ENCODE measurements at regions not wholly inside any gene's neighbourhood (a gene's known extent, or its start where the extent isn't known, plus 50 kb on each side); places are given as distances from the start of the nearest gene placed in this dataset.

DNA sequence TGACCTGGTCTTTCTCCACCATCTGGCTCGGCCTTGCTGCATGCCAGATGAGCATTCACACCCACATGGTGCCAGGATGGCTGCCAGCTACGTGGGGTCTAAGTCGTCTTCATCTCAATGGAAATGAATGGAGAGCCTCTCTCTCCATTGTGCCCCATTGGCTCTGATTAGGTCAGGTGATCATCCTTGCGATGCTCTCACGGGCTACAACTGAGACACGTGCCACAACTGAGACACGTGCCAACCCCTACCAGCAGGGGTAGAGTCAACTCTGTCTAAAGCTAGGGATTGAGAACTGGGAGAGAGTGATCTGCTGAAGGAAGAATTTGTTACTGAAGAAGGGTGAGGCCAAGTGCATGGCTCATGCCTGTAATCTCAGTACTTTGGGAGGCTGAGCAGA is 67.3 kb upstream of the RALY start:
- WGBS (ENCODE audit: insufficient coverage) = 89% methylated on average over 1 of the region's 7 CpGs
- Histone ChIP-seq H3K79me2 (ENCODE audit: insufficient read depth, low read length) (no peaks in the 10 kb centered on the region), H3K27me3 (ENCODE audit: control insufficient read depth in 2 of 2, insufficient read depth in 2 of 2, low read length in 2 of 2) (no peaks in the 10 kb centered on the region), H4K20me1 (ENCODE audit: insufficient read depth, low read length) (no peaks in the 10 kb centered on the region), H3K4me2 (replicated peaks; ENCODE audit: extremely low read depth, low read length, poor library complexity, severe bottlenecking) (no peak overlapping the region), H3K27ac (ENCODE audit: low read depth in 1 of 2, low read length in 2 of 2) (no peak overlapping the region), H3K4me3 (replicated peaks in 1 of 3; ENCODE audit: low read depth in 2 of 3, low read length in 3 of 3) (no peak overlapping the region), H3K9ac (ENCODE audit: insufficient read depth, low read length, poor library complexity, severe bottlenecking) (no peak overlapping the region), H3K4me1 (ENCODE audit: control insufficient read depth in 1 of 2, insufficient read depth in 2 of 2, low read length in 2 of 2) (no peaks in the 10 kb centered on the region), H2AFZ (ENCODE audit: insufficient read depth, low read depth, low read length, poor library complexity, severe bottlenecking) (no peak overlapping the region), H3K36me3 (replicated peaks in 1 of 2; ENCODE audit: control insufficient read depth in 1 of 2, insufficient read depth in 2 of 2, low read length in 2 of 2) (no peaks in the 10 kb centered on the region), H3K9me3 (replicated peaks in 1 of 2; ENCODE audit: control insufficient read depth in 1 of 2, insufficient read depth in 1 of 2, low read length in 2 of 2) (no peaks in the 10 kb centered on the region)
- Mint-ChIP-seq H3K27ac (peak overlapping the region in 1 of 7 donors; percentile 16), H3K36me3 (no peaks in the 10 kb centered on the region), H3K4me3 (no peak overlapping the region), H3K27me3 (ENCODE audit: low read depth in 3 of 3) (peaks cover 1 to 4% (median 4%) of the 10 kb centered on the region in 3 donors), H3K4me1 (no peaks in the 10 kb centered on the region), H3K9me3 (no peaks in the 10 kb centered on the region)
- TF ChIP-seq, protein P1, sequence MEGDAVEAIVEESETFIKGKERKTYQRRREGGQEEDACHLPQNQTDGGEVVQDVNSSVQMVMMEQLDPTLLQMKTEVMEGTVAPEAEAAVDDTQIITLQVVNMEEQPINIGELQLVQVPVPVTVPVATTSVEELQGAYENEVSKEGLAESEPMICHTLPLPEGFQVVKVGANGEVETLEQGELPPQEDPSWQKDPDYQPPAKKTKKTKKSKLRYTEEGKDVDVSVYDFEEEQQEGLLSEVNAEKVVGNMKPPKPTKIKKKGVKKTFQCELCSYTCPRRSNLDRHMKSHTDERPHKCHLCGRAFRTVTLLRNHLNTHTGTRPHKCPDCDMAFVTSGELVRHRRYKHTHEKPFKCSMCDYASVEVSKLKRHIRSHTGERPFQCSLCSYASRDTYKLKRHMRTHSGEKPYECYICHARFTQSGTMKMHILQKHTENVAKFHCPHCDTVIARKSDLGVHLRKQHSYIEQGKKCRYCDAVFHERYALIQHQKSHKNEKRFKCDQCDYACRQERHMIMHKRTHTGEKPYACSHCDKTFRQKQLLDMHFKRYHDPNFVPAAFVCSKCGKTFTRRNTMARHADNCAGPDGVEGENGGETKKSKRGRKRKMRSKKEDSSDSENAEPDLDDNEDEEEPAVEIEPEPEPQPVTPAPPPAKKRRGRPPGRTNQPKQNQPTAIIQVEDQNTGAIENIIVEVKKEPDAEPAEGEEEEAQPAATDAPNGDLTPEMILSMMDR (IDR thresholded peaks at IDR 0.05) = no peak
- no peak for DNase-seq
- intact Hi-C loops (cut with micrococcal nuclease) = no loop called here

DNA sequence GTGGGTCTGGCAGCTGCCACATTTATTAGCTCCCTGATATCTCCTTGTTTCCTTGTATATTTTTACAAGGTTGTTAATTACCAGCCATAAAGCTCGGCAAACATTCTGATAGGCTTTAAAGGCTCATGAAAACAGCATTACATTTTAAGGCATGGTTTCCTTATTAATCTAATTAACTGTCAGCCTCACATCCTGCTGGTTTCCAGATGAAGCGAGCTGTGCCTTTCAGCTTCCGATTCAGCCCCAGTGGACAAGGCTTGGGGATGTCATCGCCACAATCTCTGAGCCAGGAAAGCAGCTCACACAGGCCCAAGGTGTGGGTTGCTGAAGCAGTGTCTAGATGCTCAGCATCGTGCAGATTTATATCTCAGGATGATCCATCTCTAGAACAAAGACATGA is 66.0 kb upstream of the RALY start:
- TF ChIP-seq, protein P1 (IDR thresholded peaks at IDR 0.05) = no peak
- Histone ChIP-seq H3K79me2 (ENCODE audit: insufficient read depth, low read length) (no peaks in the 10 kb centered on the region), H2AFZ (ENCODE audit: insufficient read depth, low read depth, low read length, poor library complexity, severe bottlenecking) (no peak overlapping the region), H3K9me3 (replicated peaks in 1 of 2; ENCODE audit: control insufficient read depth in 1 of 2, insufficient read depth in 1 of 2, low read length in 2 of 2) (no peaks in the 10 kb centered on the region), H3K27ac (ENCODE audit: low read depth in 1 of 2, low read length in 2 of 2) (no peak overlapping the region), H3K4me3 (replicated peaks in 1 of 3; ENCODE audit: low read depth in 2 of 3, low read length in 3 of 3) (no peak overlapping the region), H4K20me1 (ENCODE audit: insufficient read depth, low read length) (no peaks in the 10 kb centered on the region), H3K9ac (ENCODE audit: insufficient read depth, low read length, poor library complexity, severe bottlenecking) (no peak overlapping the region), H3K4me2 (replicated peaks; ENCODE audit: extremely low read depth, low read length, poor library complexity, severe bottlenecking) (no peak overlapping the region), H3K4me1 (ENCODE audit: control insufficient read depth in 1 of 2, insufficient read depth in 2 of 2, low read length in 2 of 2) (no peaks in the 10 kb centered on the region), H3K36me3 (replicated peaks in 1 of 2; ENCODE audit: control insufficient read depth in 1 of 2, insufficient read depth in 2 of 2, low read length in 2 of 2) (no peaks in the 10 kb centered on the region), H3K27me3 (ENCODE audit: control insufficient read depth in 2 of 2, insufficient read depth in 2 of 2, low read length in 2 of 2) (no peaks in the 10 kb centered on the region)
- no peak for DNase-seq
- 92% methylated on average over 4 of the region's 5 CpGs for WGBS (ENCODE audit: insufficient coverage)
- no peaks in the 10 kb centered on the region for H3K9me3 Mint-ChIP-seq
- no peak overlapping the region for H3K4me3 Mint-ChIP-seq
- intact Hi-C loops (cut with micrococcal nuclease) = no loop called here
- no peaks in the 10 kb centered on the region for H3K36me3 Mint-ChIP-seq
- no peaks in the 10 kb centered on the region for H3K4me1 Mint-ChIP-seq
- peaks cover 1 to 7% (median 4%) of the 10 kb centered on the region in 3 donors for H3K27me3 Mint-ChIP-seq (ENCODE audit: low read depth in 3 of 3)
- no peak overlapping the region for H3K27ac Mint-ChIP-seq
